ELR (cell line): ENCODE measurements at regions not wholly inside any gene's neighbourhood (a gene's known extent, or its start where the extent isn't known, plus 50 kb on each side); places are given as distances from the start of the nearest gene placed in this dataset.
A peak's percentile ranks its signal among the peaks of the same experiment; 100 is the strongest.

ENCODE experiments used
- DNase-seq: peaks from one replicate; pipeline ENCODE4 v3.0.0-alpha.2; 2015; ENCODE audit warnings: low read depth

- DNase-seq: no peak
Observed at GRCh38 chr9:129489838-129490582, 130.9 kb downstream of the C9orf50 start.

GRCh38 chr9:129487658-129488483, 133.0 kb downstream of the C9orf50 start:
- peak; percentile 54 for DNase-seq

GRCh38 chr9:129486756-129487657, 133.9 kb downstream of the C9orf50 start:
- DNase-seq: peak; percentile 52

- DNase-seq: no peak
Observed at GRCh38 chr9:129485145-129485774, 135.6 kb downstream of the C9orf50 start.

GRCh38 chr9:129484352-129485000, 136.4 kb downstream of the C9orf50 start:
- DNase-seq: no peak

GRCh38 chr9:129483415-129484351, 137.2 kb downstream of the C9orf50 start:
- DNase-seq: peak; percentile 83

GRCh38 chr9:129482521-129483414, 138.1 kb downstream of the C9orf50 start:
- peak; percentile 93 for DNase-seq

GRCh38 chr9:129481810-129482511, 138.9 kb downstream of the C9orf50 start:
- DNase-seq: peak; percentile 57

GRCh38 chr9:129481424-129481809, 139.5 kb downstream of the C9orf50 start:
- no peak for DNase-seq

- DNase-seq: no peak
Observed at GRCh38 chr9:129480745-129481144, 140.2 kb downstream of the C9orf50 start.

- no peak for DNase-seq
Observed at GRCh38 chr9:129480227-129480626, 140.7 kb downstream of the C9orf50 start.

GRCh38 chr9:129479631-129480011, 141.3 kb downstream of the C9orf50 start:
- no peak for DNase-seq

- DNase-seq: no peak
Observed at GRCh38 chr9:129478961-129479630, 141.8 kb downstream of the C9orf50 start.

- DNase-seq: no peak
Observed at GRCh38 chr9:129478461-129478860, 142.4 kb downstream of the C9orf50 start.

- peak; percentile 76 for DNase-seq
Observed at GRCh38 chr9:129476821-129477611, 143.9 kb downstream of the C9orf50 start.

GRCh38 chr9:129474740-129475404, 146.0 kb downstream of the C9orf50 start:
- no peak for DNase-seq
